ENCODE measurements at regions not wholly inside any gene's neighbourhood (a gene's known extent, or its start where the extent isn't known, plus 50 kb on each side); places are given as distances from the start of the nearest gene placed in this dataset.

DNA sequence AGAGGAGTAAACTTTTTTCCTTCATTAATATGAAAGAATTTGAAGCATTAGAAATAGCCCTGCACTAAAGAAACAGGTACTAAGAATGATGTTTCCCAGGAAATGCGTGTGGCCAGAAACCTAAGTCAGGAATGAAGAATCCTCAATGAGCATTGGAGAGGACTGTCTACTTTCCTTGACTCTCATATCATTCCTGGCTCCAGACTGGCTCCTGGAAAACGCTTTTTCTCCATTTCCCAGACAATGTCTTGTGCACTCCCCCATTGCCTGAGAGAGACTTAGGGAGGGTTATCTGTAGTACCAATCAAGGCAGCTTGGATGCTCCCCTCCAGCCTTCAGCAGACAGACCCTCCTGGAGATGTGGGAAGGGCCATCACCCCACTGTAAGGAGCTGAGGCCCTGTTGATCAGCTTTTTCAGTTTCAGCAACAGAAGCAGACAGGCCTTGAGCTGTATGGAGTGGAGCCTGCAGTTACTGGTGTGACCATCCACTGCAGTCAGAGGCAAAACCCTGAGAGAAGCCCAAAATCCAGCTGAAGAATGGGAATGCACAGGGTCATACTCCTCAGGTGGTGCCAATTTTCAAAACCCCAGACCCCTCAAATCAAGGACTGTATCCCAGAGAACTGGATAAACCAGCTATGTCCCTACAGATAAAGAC lies 127.3 kb upstream of the NT5E start:
- TF ChIP-seq, protein P1, sequence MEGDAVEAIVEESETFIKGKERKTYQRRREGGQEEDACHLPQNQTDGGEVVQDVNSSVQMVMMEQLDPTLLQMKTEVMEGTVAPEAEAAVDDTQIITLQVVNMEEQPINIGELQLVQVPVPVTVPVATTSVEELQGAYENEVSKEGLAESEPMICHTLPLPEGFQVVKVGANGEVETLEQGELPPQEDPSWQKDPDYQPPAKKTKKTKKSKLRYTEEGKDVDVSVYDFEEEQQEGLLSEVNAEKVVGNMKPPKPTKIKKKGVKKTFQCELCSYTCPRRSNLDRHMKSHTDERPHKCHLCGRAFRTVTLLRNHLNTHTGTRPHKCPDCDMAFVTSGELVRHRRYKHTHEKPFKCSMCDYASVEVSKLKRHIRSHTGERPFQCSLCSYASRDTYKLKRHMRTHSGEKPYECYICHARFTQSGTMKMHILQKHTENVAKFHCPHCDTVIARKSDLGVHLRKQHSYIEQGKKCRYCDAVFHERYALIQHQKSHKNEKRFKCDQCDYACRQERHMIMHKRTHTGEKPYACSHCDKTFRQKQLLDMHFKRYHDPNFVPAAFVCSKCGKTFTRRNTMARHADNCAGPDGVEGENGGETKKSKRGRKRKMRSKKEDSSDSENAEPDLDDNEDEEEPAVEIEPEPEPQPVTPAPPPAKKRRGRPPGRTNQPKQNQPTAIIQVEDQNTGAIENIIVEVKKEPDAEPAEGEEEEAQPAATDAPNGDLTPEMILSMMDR (IDR thresholded peaks at IDR 0.05; ENCODE audit: borderline replicate concordance, insufficient read depth, low read depth, low read length) = no peak
- no peak overlapping the region for H3K4me3 ChIP-seq (ENCODE audit: low read depth, low read length)

DNA sequence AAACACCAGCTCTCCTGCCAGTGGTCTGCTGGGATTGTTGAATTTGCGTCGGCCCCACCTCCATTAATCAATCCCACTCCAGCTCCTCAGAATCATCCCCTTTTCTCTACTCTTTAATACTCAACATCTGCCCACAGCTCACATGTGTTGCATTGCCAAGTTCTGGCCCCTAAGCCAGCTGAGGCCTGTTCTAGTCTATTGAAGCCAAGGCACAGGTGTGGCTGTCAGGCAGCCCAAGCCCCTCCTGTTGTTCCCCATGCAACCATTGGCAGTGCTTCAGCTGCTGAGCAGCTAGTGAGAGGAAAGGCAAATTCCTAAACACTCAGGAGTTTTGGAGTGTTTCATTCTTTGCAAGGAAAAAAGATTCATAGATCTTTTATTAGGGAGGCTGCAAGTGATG lies 128.0 kb upstream of the NT5E start:
- no peak overlapping the region for H3K4me3 ChIP-seq (ENCODE audit: low read depth, low read length)
- TF ChIP-seq, protein P1 (IDR thresholded peaks at IDR 0.05; ENCODE audit: borderline replicate concordance, insufficient read depth, low read depth, low read length) = no peak

DNA sequence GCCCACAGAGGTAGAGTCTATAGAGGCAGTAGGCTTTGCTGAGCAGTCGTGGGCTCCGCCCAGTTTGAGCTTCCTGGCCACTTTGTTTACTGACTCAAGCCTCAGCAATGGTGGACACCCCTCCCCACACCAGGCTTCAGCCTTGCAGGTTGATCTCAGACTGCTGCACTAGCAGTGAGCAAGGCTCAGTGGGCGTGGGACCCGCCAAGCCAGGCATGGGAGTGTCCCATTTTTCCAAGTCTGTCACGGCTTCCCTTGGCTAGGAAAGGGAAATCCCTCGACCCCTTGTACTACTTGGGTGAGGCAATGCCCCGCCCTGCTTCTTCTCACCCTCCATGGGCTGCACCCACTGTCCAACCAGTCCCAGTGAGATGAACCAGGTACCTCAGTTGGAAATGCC lies 135.3 kb upstream of the NT5E start:
- TF ChIP-seq, protein P1 (IDR thresholded peaks at IDR 0.05; ENCODE audit: borderline replicate concordance, insufficient read depth, low read depth, low read length) = no peak

DNA sequence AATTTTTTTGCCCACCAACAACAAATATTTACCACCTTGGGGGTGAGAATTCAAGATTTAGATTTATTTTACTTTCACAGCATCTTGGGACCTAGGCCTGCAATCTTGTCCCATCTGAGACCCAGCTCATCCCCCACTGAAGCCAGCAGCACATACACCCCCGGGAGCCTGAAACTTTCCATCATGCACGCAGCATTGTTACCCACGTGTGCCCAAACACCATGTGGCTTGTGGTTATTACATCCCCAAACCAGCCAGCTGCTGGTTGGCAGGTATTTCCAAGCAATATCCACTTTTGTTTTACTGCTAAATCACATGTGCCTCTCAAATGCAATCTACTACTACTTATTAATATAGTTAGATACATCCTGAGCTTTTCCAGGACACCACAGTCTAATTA lies 149.3 kb upstream of the NT5E start:
- no peak overlapping the region for H3K4me3 ChIP-seq (ENCODE audit: low read depth, low read length)
- TF ChIP-seq, protein P1 (IDR thresholded peaks at IDR 0.05; ENCODE audit: borderline replicate concordance, insufficient read depth, low read depth, low read length) = no peak

More for the DNA sequence above, 135.3 kb upstream of the NT5E start:
- H3K4me3 ChIP-seq (ENCODE audit: low read depth, low read length) = no peak overlapping the region

DNA sequence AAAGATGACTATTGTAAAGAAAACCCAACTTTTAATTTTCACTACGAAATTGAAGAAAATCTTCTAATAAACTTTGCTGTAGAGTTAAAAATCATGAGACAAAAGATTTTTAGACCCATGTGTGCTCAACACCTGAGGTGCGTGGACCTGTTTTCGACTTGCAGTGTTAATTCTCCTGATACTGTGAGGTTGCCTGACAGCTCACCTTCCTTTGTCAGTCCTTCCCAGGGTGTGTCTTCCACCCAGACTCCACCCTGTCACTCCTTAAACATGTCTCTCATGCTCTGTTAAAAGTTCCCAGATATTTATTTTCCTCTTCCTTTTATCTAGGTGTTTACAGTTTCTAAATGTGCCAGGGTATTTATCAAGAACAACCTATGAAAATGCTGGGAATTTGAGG lies 151.3 kb upstream of the NT5E start:
- no peak overlapping the region for H3K4me3 ChIP-seq (ENCODE audit: low read depth, low read length)
- TF ChIP-seq, protein P1 (IDR thresholded peaks at IDR 0.05; ENCODE audit: borderline replicate concordance, insufficient read depth, low read depth, low read length) = no peak

DNA sequence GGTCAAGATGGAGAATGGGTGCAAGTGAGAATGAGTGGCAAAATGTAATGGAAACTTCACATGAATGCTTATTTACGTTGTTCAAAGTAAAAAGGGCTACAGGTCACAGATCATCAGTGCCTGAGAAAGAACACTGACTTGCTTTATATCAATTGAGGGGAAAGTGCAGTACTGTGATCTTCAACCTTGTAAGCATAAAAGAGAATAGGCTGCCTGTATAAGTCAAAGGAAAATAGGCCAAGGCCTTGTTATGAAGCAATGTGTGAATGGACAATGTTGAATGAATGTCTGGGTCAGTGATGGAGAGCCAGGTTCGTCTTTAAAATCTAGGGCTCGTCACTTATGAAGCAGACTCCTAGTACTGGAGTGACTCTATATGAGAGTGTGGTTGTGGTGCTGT lies 158.6 kb upstream of the NT5E start:
- H3K4me3 ChIP-seq (ENCODE audit: low read depth, low read length) = no peak overlapping the region
- TF ChIP-seq, protein P1 (IDR thresholded peaks at IDR 0.05; ENCODE audit: borderline replicate concordance, insufficient read depth, low read depth, low read length) = no peak

DNA sequence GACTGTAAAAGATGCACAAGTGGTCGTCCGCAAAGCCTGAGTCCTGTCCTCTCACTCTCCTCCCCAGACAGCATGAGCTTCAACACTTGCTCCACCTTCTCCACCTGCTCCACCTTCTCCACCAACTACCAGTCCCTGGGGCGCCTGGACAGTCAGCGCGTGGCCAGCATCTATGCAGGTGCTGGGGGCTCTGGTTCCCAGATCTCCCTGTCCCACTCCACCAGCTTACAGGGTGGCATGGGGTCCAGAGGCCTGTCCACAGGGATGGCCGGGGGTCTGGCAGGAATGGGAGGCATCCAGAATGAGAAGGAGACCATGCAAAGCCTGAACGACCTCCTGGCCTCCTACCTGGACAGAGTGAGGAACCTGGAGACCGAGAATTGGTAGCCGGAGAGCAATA lies 162.2 kb upstream of the NT5E start:
- TF ChIP-seq, protein P1 (IDR thresholded peaks at IDR 0.05; ENCODE audit: borderline replicate concordance, insufficient read depth, low read depth, low read length) = no peak

More for the DNA sequence above, 162.2 kb upstream of the NT5E start:
- H3K4me3 ChIP-seq (ENCODE audit: low read depth, low read length) = no peak overlapping the region
